GM19455 (cell line): ENCODE measurements at regions not wholly inside any gene's neighbourhood (a gene's known extent, or its start where the extent isn't known, plus 50 kb on each side); places are given as distances from the start of the nearest gene placed in this dataset.
"Not testable (repeated sequence)": the region's sequence is repeated elsewhere in the genome, so short reads cannot be mapped to it uniquely, and the experiment has no call there.

Experiments used
- ATAC-seq: cut with Tn5 transposase; IDR thresholded peaks from one replicate; pipeline ENCODE4 v1.9.1; 2021; ENCODE audit not compliant: unreplicated experiment

- ATAC-seq, result no peak
These were observed 525.5 kb downstream of the SOX6 start for GRCh38 chr11:15830741-15831428.

- no peak for ATAC-seq
These were observed 520.4 kb downstream of the SOX6 start for GRCh38 chr11:15835788-15836411.

- ATAC-seq, result no peak
These were observed 519.6 kb downstream of the SOX6 start for GRCh38 chr11:15836795-15837194.

DNA sequence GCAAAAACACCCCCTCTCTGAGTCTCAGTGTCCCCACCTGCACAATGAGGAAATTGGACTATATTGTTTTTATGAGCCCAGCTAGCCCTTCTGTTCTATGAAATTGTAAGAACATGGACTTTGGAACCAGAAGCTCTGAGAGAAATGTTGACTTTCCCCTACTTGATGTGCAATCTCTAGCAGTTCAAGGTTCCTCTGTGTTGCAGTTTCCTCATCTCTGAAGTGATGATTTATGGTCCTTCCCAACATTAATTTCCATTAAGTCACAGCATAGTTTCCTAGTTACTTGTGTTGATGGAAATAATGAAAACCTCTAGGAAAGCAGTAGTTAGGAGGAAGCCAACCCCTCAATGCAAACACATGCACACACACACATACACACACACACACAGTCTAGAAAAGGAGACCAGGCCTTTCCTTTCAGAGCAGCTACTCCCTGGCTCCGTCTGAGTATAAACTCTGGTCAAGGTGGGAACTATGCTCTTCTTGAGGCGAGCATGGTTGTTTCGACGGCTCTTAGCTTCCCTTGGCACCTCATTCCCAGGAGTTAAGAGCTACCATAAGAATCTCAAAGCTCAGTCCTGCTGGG, 518.4 kb downstream of the SOX6 start:
- ATAC-seq, result no peak

- no peak for ATAC-seq
These were observed 517.3 kb downstream of the SOX6 start for GRCh38 chr11:15839061-15839460.

DNA sequence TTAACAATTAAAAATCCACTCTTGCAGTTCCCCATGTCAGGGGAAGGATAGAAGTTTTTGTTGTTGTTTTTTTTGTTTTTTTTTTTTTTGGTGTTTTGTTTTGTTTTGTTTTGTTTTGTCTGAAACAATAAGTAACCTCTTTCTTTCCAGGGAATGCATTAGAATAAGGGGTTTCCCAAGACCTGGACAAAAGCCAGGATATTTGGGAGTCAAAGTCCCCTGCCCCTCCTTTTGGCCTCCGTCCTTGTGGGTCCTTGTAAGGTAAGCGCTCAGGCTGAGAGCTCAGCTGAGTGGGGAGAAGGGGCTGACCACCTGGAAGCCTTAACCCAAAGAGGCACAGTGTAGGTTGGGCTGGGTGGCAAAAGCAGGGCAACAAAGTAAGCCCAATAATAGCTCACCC, 515.4 kb downstream of the SOX6 start:
- ATAC-seq, result no peak

- ATAC-seq, result no peak
These were observed 514.2 kb downstream of the SOX6 start for GRCh38 chr11:15841931-15842740.

DNA sequence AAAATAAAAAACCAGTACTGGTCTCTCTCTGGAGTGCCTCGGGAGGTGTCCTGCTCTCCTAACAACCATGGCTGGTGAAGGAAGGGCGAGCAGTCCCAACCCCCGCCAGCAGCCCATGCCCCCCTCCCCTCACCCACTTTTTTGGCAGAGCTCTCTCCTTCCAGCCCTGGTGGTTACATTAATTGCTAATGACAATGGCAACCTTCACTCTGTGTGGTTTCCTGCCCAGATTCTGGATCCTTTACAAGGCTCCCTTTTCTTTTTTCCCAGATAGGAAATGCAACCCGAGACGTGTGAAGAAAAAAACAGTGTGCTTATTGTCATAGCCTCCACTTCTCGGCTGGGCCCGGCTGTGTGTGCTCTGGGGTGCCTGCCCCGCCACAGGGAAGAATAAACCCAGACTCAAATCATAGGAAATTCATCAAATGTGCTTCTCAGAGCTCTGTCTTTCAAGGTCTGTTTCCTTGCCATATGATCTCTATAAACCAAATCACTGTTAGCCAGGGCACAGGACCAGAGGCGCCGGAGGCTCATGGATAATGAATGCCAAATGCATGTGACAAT, 513.0 kb downstream of the SOX6 start:
- ATAC-seq, result no peak

- ATAC-seq, result no peak
These were observed 511.1 kb downstream of the SOX6 start for GRCh38 chr11:15845261-15845660.

DNA sequence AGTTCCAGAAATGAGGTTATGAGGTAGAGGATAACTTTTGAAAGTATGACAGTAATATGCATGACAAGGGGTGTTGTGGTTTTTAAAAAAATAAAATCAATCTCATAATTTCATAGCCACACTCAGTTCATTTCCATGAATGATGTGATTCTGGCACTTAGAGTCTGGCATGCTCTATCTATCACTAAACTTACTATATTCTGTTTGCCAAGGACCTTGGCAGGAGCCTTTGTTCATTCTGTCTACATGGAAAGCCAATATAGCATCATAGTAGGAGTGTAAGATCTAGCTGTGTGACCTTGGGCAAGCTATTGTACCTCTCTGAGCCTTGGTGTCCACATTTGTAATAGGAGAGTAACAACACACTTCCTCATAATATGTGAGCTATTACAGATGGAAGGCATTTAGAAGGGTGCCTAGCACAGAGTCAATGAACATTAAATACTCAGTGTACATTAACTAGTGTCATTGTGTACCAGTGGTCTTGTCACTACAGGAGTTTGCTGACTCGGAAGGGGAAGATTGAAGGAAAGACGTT, 507.6 kb downstream of the SOX6 start:
- ATAC-seq, result no peak

DNA sequence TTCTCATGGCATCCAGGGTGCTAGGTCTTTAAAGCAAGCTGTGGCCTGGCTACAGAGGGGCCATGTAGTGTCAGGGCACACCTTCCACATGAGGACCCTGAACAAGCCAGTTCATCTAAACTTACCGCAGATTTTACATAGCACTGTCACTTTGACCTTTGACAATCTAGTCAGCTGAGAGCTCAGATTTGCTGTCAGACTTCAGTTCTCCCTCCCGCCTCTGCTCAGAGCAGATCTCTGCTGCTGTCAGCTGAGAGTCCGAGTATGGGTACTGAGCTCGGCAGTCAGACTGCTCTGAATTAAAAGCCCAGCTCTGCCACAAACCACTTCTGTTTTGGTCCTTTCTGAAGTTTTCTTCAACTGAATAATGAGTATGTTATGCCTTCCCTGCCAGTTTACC, 507.1 kb downstream of the SOX6 start:
- ATAC-seq, result no peak

DNA sequence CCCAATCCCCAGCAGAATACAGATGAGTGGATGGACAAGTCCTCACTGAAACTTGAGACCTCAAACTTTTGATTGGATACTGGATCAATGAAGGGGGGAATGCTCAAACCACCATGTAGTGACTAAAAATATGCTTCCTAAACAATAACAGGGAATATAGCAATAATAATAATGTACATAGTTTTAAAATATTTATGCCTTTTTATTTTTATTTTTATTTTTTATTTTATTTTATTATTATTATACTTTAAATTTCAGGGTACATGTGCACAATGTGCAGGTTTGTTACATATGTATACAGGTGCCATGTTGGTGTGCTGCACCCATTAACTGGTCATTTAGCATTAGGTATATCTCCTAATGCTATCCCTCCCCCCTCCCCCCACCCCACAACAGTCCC, 506.0 kb downstream of the SOX6 start:
- not testable (repeated sequence) for ATAC-seq

DNA sequence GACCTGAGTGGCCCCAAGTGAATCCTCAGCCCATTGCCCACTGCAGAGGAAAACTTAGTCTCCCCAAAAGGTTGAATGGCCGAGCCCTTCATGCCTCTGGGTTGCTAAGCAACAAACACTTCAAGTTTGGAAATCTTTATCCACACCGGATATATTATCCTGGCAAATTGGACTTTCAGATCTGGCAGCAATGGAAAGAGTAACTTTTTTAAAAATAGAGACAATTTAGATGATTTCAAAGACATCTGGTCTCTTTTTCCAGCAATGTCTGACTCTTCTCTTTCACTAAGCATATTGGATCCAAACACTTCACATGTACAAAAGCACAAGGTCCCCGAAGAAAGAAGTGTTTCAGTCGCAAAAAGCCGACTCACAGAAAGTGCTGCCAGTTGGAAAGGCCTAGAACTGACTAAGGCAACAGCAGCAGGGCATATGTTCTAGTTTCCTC, 505.3 kb downstream of the SOX6 start:
- ATAC-seq, result no peak

- ATAC-seq, result no peak
These were observed 504.2 kb downstream of the SOX6 start for GRCh38 chr11:15852179-15852578.

GRCh38 chr11:15854245-15854644, 502.1 kb downstream of the SOX6 start:
- no peak for ATAC-seq

DNA sequence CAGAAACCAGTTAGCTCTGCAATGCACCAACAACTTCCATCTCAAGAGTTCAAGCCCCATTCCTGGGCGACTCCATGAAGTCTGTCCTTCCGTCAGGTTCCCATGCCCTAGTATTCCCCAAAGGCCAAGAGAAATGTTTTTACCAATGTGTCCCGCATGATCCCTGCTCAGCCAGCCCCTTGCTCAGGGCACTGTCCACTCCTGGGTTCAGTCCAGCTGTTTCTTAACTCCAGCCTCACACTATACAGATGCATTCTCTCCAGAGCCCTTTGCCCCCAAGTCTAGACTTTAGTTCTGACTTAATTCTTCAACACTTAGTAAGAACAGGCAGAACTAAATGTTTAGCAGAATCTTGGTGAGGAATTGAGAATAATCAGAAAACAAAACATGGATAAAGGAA, 497.5 kb downstream of the SOX6 start:
- no peak for ATAC-seq

- no peak for ATAC-seq
These were observed 496.9 kb downstream of the SOX6 start for GRCh38 chr11:15859411-15859810.

GRCh38 chr11:15861256-15861655, 495.1 kb downstream of the SOX6 start:
- ATAC-seq, result no peak

- ATAC-seq, result no peak
These were observed 492.9 kb downstream of the SOX6 start for GRCh38 chr11:15863411-15863810.

GRCh38 chr11:15864026-15864805, 492.1 kb downstream of the SOX6 start:
- no peak for ATAC-seq
